T47D (cell line): ENCODE measurements at regions not wholly inside any gene's neighbourhood (a gene's known extent, or its start where the extent isn't known, plus 50 kb on each side); places are given as distances from the start of the nearest gene placed in this dataset.

Experiments
- DNase-seq, 2 experiments: peaks; one replicate each; pipeline versions ENCODE4 v3.0.0 to v3.0.0-alpha.2; 2011 to 2012; ENCODE audit warnings: low read depth in 1 of 2, low spot score in 1 of 2
- JUND ChIP-seq: IDR thresholded peaks from 2 replicates; pipeline ENCODE4 v1.6.1; 2012; ENCODE audit warnings: low read depth
- in situ Hi-C: cut with HindIII; loops from 2 replicates; pipeline ENCODE4 v1.10.0; 2016; ENCODE audit warnings: low sequenced_read_pairs, low pct_unique_long_range_greater_than_20kb

- in situ Hi-C loops: no loop called here
- no peak for DNase-seq
Measured at GRCh38 chr12:88951860-88952561, 371.7 kb upstream of the KITLG start.

GRCh38 chr12:88951177-88951576 is 370.9 kb upstream of the KITLG start:
- in situ Hi-C loops: no loop called here
- TF ChIP-seq JUND: no peak
- DNase-seq: no peak

More at GRCh38 chr12:88951860-88952561, 371.7 kb upstream of the KITLG start:
- no peak for TF ChIP-seq JUND

GRCh38 chr12:88947486-88948043 is 367.3 kb upstream of the KITLG start:
- TF ChIP-seq JUND: no peak
- in situ Hi-C loops: no loop called here
- DNase-seq: no peak

- no peak for TF ChIP-seq JUND
- in situ Hi-C loops: no loop called here
- DNase-seq: peak in 1 of 2 experiments; percentile 24
Measured at GRCh38 chr12:88946372-88946997, 366.2 kb upstream of the KITLG start.

- in situ Hi-C loops: no loop called here
- no peak for TF ChIP-seq JUND
- no peak for DNase-seq
Measured at GRCh38 chr12:88945051-88945732, 364.9 kb upstream of the KITLG start.

GRCh38 chr12:88944397-88944796 is 364.1 kb upstream of the KITLG start:
- TF ChIP-seq JUND: no peak
- in situ Hi-C loops: no loop called here
- DNase-seq: no peak

GRCh38 chr12:88940854-88941253 is 360.6 kb upstream of the KITLG start:
- in situ Hi-C loops: no loop called here
- TF ChIP-seq JUND: no peak
- DNase-seq: no peak

- TF ChIP-seq JUND: no peak
- in situ Hi-C loops: no loop called here
- DNase-seq: no peak
Measured at GRCh38 chr12:88935856-88936255, 355.6 kb upstream of the KITLG start.

GRCh38 chr12:88934163-88934747 is 354.0 kb upstream of the KITLG start:
- in situ Hi-C loops: no loop called here
- TF ChIP-seq JUND: no peak
- no peak for DNase-seq

- TF ChIP-seq JUND: no peak
- no peak for DNase-seq
- in situ Hi-C loops: no loop called here
Measured at GRCh38 chr12:88932457-88932856, 352.2 kb upstream of the KITLG start.

GRCh38 chr12:88931598-88931997 is 351.3 kb upstream of the KITLG start:
- in situ Hi-C loops: no loop called here
- TF ChIP-seq JUND: no peak
- no peak for DNase-seq

- TF ChIP-seq JUND: no peak
- in situ Hi-C loops: no loop called here
- no peak for DNase-seq
Measured at GRCh38 chr12:88925454-88925853, 345.2 kb upstream of the KITLG start.
